GM18870 (cell line): ENCODE measurements at regions not wholly inside any gene's neighbourhood (a gene's known extent, or its start where the extent isn't known, plus 50 kb on each side); places are given as distances from the start of the nearest gene placed in this dataset.
"Not testable (repeated sequence)": the region's sequence is repeated elsewhere in the genome, so short reads cannot be mapped to it uniquely, and the experiment has no call there.

Experiments used
- ATAC-seq: cut with Tn5 transposase; IDR thresholded peaks from one replicate; pipeline ENCODE4 v1.9.1; 2021; ENCODE audit warnings: moderate library complexity; ENCODE audit not compliant: unreplicated experiment

GRCh38 chr15:81870062-81870745 is 175.6 kb downstream of the MEX3B start:
- not testable (repeated sequence) for ATAC-seq

- no peak for ATAC-seq
These were observed 176.5 kb downstream of the MEX3B start for GRCh38 chr15:81869161-81869954.

GRCh38 chr15:81865850-81866537 is 179.8 kb downstream of the MEX3B start:
- ATAC-seq: peak; percentile 98

GRCh38 chr15:81863162-81863561 is 182.7 kb downstream of the MEX3B start:
- no peak for ATAC-seq

GRCh38 chr15:81859737-81860516 is 185.9 kb downstream of the MEX3B start:
- ATAC-seq: no peak

GRCh38 chr15:81858586-81858985 is 187.2 kb downstream of the MEX3B start:
- ATAC-seq: no peak

GRCh38 chr15:81858136-81858535 is 187.7 kb downstream of the MEX3B start:
- ATAC-seq: no peak

GRCh38 chr15:81856634-81857026 is 189.2 kb downstream of the MEX3B start:
- no peak for ATAC-seq

- ATAC-seq: no peak
These were observed 189.7 kb downstream of the MEX3B start for GRCh38 chr15:81856001-81856633.

- no peak for ATAC-seq
These were observed 192.6 kb downstream of the MEX3B start for GRCh38 chr15:81853150-81853748.

- ATAC-seq: no peak
These were observed 193.2 kb downstream of the MEX3B start for GRCh38 chr15:81852411-81853149.

GRCh38 chr15:81851757-81852156 is 194.1 kb downstream of the MEX3B start:
- no peak for ATAC-seq

GRCh38 chr15:81851325-81851724 is 194.5 kb downstream of the MEX3B start:
- ATAC-seq: no peak

- no peak for ATAC-seq
These were observed 196.5 kb downstream of the MEX3B start for GRCh38 chr15:81849289-81849688.

GRCh38 chr15:81848701-81849100 is 197.1 kb downstream of the MEX3B start:
- no peak for ATAC-seq

- ATAC-seq: no peak
These were observed 201.9 kb downstream of the MEX3B start for GRCh38 chr15:81843757-81844407.

- ATAC-seq: peak; percentile 57
These were observed 202.6 kb downstream of the MEX3B start for GRCh38 chr15:81843226-81843625.

GRCh38 chr15:81839387-81839786 is 206.4 kb downstream of the MEX3B start:
- no peak for ATAC-seq

GRCh38 chr15:81835731-81836130 is 210.1 kb downstream of the MEX3B start:
- ATAC-seq: no peak
